GM23338 (cell line): ENCODE measurements at regions not wholly inside any gene's neighbourhood (a gene's known extent, or its start where the extent isn't known, plus 50 kb on each side); places are given as distances from the start of the nearest gene placed in this dataset.

ENCODE experiments used
- ATAC-seq: fragments of 200-7000 bp; cut with Tn5 transposase; 3 replicates; pipeline ENCODE4 v1.9.1; 2020
- DNase-seq: peaks from one replicate; pipeline ENCODE4 v3.0.0-alpha.2; 2015; ENCODE audit warnings: low spot score
- H2AFZ ChIP-seq: fragments of 200-600 bp; sonication (generic); 2 replicates; pipeline ENCODE4 v1.8.0; 2016; ENCODE audit warnings: antibody characterized with exemption, mild to moderate bottlenecking, moderate library complexity
- H3F3A ChIP-seq: fragments of 200-600 bp; sonication (generic); replicated peaks from 2 replicates; pipeline ENCODE4 v1.8.0; 2017; ENCODE audit warnings: antibody characterized with exemption, mixed run types, low read depth
- H3K27ac ChIP-seq: fragments of 200-600 bp; sonication (generic); 2 replicates; pipeline ENCODE4 v1.6.1; 2016; ENCODE audit warnings: low read depth
- H3K27me3 ChIP-seq: fragments of 200-600 bp; sonication (generic); 2 replicates; pipeline ENCODE4 v1.8.0; 2016; ENCODE audit warnings: mild to moderate bottlenecking, mixed run types, moderate library complexity; ENCODE audit not compliant: insufficient read depth
- H3K36me3 ChIP-seq: fragments of 200-600 bp; sonication (generic); 2 replicates; pipeline ENCODE4 v1.8.0; 2016; ENCODE audit warnings: mild to moderate bottlenecking; ENCODE audit not compliant: insufficient read depth
- H3K4me1 ChIP-seq: fragments of 200-600 bp; sonication (generic); 2 replicates; pipeline ENCODE4 v1.8.0; 2016; ENCODE audit warnings: mild to moderate bottlenecking, moderate library complexity; ENCODE audit not compliant: insufficient read depth
- H3K4me2 ChIP-seq: fragments of 200-600 bp; sonication (generic); 2 replicates; pipeline ENCODE4 v1.7.1; 2017; ENCODE audit warnings: mixed run types
- H3K4me3 ChIP-seq: fragments of 200-600 bp; sonication (generic); 2 replicates; pipeline ENCODE4 v1.6.1; 2016; ENCODE audit warnings: mixed run types
- H3K79me2 ChIP-seq: fragments of 200-600 bp; sonication (generic); replicated peaks from 2 replicates; pipeline ENCODE4 v1.8.0; 2017; ENCODE audit warnings: mild to moderate bottlenecking; ENCODE audit not compliant: insufficient read depth
- H3K9me2 ChIP-seq: fragments of 200-600 bp; sonication (generic); 2 replicates; pipeline ENCODE4 v1.8.0; 2017; ENCODE audit not compliant: insufficient read depth
- H4K20me1 ChIP-seq: fragments of 200-600 bp; sonication (generic); replicated peaks from 2 replicates; pipeline ENCODE4 v1.8.0; 2017; ENCODE audit warnings: mild to moderate bottlenecking; ENCODE audit not compliant: insufficient read depth
- H3K27ac Mint-ChIP-seq: 2 replicates; pipeline ENCODE4 v1.8.0; 2020; ENCODE audit warnings: inconsistent platforms, mild to moderate bottlenecking, moderate library complexity, mixed read lengths
- H3K27me3 Mint-ChIP-seq: 3 replicates; pipeline ENCODE4 v1.8.0; 2022; ENCODE audit warnings: low read depth, mild to moderate bottlenecking, moderate library complexity, mixed read lengths, inconsistent platforms; ENCODE audit not compliant: insufficient read depth, poor library complexity
- H3K36me3 Mint-ChIP-seq: 3 replicates; pipeline ENCODE4 v1.8.0; 2021; ENCODE audit warnings: low read depth, mild to moderate bottlenecking, inconsistent platforms, moderate library complexity, mixed read lengths
- H3K4me1 Mint-ChIP-seq: 3 replicates; pipeline ENCODE4 v1.8.0; 2020; ENCODE audit warnings: mild to moderate bottlenecking, inconsistent platforms, mixed read lengths
- H3K4me3 Mint-ChIP-seq: 3 replicates; pipeline ENCODE4 v1.8.0; 2021; ENCODE audit warnings: moderate library complexity, mild to moderate bottlenecking, inconsistent platforms, mixed read lengths
- H3K9me3 Mint-ChIP-seq: 3 replicates; pipeline ENCODE4 v1.8.0; 2020; ENCODE audit warnings: moderate library complexity, mild to moderate bottlenecking, inconsistent platforms, mixed read lengths
- CREB1 ChIP-seq: fragments of 250-450 bp; sonication (Bioruptor Pico); IDR thresholded peaks from 2 replicates; pipeline ENCODE4 v1.5.0; 2020; ENCODE audit warnings: low read depth, mild to moderate bottlenecking, moderate library complexity
- CTCF ChIP-seq, 2 experiments: fragments of 200-600 bp in 1 of 2; sonication (generic) in 1 of 2; conservative IDR thresholded peaks; 2 replicates each; pipeline versions ENCODE4 v1.5.1 to v1.6.1; 2016 to 2017; ENCODE audit warnings: antibody characterized with exemption in 2 of 2, low read depth in 2 of 2, mild to moderate bottlenecking in 2 of 2, moderate library complexity in 1 of 2
- ETS1 ChIP-seq: IDR thresholded peaks from 2 replicates; pipeline ENCODE4 v1.6.1; 2016; ENCODE audit warnings: antibody characterized with exemption
- EZH2 ChIP-seq: fragments of 200-600 bp; sonication (generic); IDR thresholded peaks from one replicate; pipeline ENCODE4 v1.8.0; 2017; ENCODE audit warnings: antibody characterized with exemption, mild to moderate bottlenecking, low read depth; ENCODE audit not compliant: unreplicated experiment
- EZH2phosphoT487 ChIP-seq: fragments of 200-600 bp; sonication (generic); IDR thresholded peaks from one replicate; pipeline ENCODE4 v1.8.1; 2018; ENCODE audit warnings: antibody characterized with exemption; ENCODE audit not compliant: unreplicated experiment
- JUNB ChIP-seq: IDR thresholded peaks from one replicate; pipeline ENCODE4 v1.6.1; 2016; ENCODE audit warnings: antibody characterized with exemption; ENCODE audit not compliant: unreplicated experiment
- NANOG ChIP-seq: IDR thresholded peaks from 2 replicates; pipeline ENCODE4 v1.6.1; 2016; ENCODE audit warnings: antibody characterized with exemption, borderline replicate concordance
- POLR2AphosphoS5 ChIP-seq: IDR thresholded peaks from 2 replicates; pipeline ENCODE4 v1.6.1; 2016; ENCODE audit warnings: antibody characterized with exemption, low read depth
- REST ChIP-seq: IDR thresholded peaks from one replicate; pipeline ENCODE4 v1.6.1; 2018; ENCODE audit warnings: antibody characterized with exemption; ENCODE audit not compliant: unreplicated experiment
- STAT1 ChIP-seq: IDR thresholded peaks from one replicate; pipeline ENCODE4 v1.6.1; 2016; ENCODE audit warnings: antibody characterized with exemption; ENCODE audit not compliant: unreplicated experiment
- ZNF114 ChIP-seq: fragments of 250-450 bp; sonication (Bioruptor Pico); IDR thresholded peaks from 2 replicates; pipeline ENCODE4 v1.5.0; 2020; ENCODE audit warnings: mild to moderate bottlenecking, moderate library complexity
- ZNF331 ChIP-seq: fragments of 250-450 bp; sonication (Bioruptor Pico); IDR thresholded peaks from 2 replicates; pipeline ENCODE4 v1.5.0; 2020; ENCODE audit warnings: low read depth, mild to moderate bottlenecking, moderate library complexity
- ZNF462 ChIP-seq: fragments of 250-450 bp; sonication (Bioruptor Pico); IDR thresholded peaks from 2 replicates; pipeline ENCODE4 v1.5.0; 2020; ENCODE audit warnings: mild to moderate bottlenecking, moderate library complexity

- no peaks in the 10 kb centered on the region for H3F3A ChIP-seq
- H3K36me3 Mint-ChIP-seq = 0 out of 3 replicates have a peak, but pooled peaks cover 2% of the 10 kb centered on the region
- no peaks in the 10 kb centered on the region for H3K27me3 ChIP-seq
- H3K4me1 Mint-ChIP-seq = peaks cover 3% of the 10 kb centered on the region; the same call in 1 of the 3 replicates
- no peak overlapping the region for H3K4me3 ChIP-seq
- H3K4me1 ChIP-seq = no peaks in the 10 kb centered on the region
- no peak overlapping the region for H2AFZ ChIP-seq
- peaks cover 69% of the 10 kb centered on the region for H3K9me3 Mint-ChIP-seq
- H3K4me2 ChIP-seq = no peak overlapping the region
- H3K79me2 ChIP-seq = no peaks in the 10 kb centered on the region
- ATAC-seq (no peak), DNase-seq (no peak)
- no peak overlapping the region for H3K27ac Mint-ChIP-seq
- H3K27ac ChIP-seq = no peak overlapping the region
- peaks cover 3% of the 10 kb centered on the region; the same call in 1 of the 2 replicates for H3K36me3 ChIP-seq
- no peak overlapping the region for H3K4me3 Mint-ChIP-seq
- TF ChIP-seq ZNF462 (no peak), CREB1 (CRISPR knock-in tag) (no peak), JUNB (no peak), ZNF114 (CRISPR knock-in tag) (no peak), EZH2 (no peak), REST (no peak), EZH2phosphoT487 (no peak), CTCF (conservative IDR thresholded peaks at IDR 0.05; ENCODE audit: low read depth in 2 of 2) (no peak), NANOG (no peak), POLR2AphosphoS5 (no peak), STAT1 (no peak), ETS1 (no peak), ZNF331 (CRISPR knock-in tag) (no peak)
- no peaks in the 10 kb centered on the region for H4K20me1 ChIP-seq
- H3K27me3 Mint-ChIP-seq = no peaks in the 10 kb centered on the region
- H3K9me2 ChIP-seq = no peaks in the 10 kb centered on the region
These were observed 110.4 kb downstream of the EDEM1 start for GRCh38 chr3:5297895-5298294.
